ENCODE measurements at regions not wholly inside any gene's neighbourhood (a gene's known extent, or its start where the extent isn't known, plus 50 kb on each side); places are given as distances from the start of the nearest gene placed in this dataset.

DNA sequence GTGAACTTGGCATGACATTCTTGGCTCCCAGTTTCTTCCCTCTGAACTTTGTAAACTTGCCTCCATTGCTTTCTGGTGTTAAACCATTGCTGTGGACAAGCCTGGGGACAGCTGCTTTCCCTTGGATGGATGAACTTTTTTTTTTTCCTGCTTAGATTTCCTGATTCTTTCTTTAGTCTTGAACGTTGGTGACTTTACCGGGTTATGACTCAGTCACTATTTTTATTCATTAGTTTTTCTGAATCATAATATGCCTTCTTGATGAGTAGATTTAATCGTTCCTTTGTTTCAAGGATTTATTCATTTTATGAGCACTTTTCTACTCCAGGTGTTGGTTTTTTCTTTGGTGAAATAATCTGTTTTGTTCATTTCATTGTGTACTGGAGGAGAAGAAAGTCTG, 155.0 kb upstream of the RTL1 start:
- no peak overlapping the region for H3K9ac ChIP-seq (ENCODE audit: low read depth in 2 of 2, low read length in 2 of 2)
- H3K27ac ChIP-seq, result no peak overlapping the region
- intact Hi-C loops (cut with DNase I), result no loop called here
- no peak for DNase-seq
- no peaks in the 10 kb centered on the region for H3K36me3 ChIP-seq
- no peaks in the 10 kb centered on the region for H3K4me1 ChIP-seq
- H3K9me3 ChIP-seq, result no peaks in the 10 kb centered on the region
- no peaks in the 10 kb centered on the region for H3K27me3 ChIP-seq
- no peak overlapping the region for H3K4me3 ChIP-seq
- TF ChIP-seq, protein P1, sequence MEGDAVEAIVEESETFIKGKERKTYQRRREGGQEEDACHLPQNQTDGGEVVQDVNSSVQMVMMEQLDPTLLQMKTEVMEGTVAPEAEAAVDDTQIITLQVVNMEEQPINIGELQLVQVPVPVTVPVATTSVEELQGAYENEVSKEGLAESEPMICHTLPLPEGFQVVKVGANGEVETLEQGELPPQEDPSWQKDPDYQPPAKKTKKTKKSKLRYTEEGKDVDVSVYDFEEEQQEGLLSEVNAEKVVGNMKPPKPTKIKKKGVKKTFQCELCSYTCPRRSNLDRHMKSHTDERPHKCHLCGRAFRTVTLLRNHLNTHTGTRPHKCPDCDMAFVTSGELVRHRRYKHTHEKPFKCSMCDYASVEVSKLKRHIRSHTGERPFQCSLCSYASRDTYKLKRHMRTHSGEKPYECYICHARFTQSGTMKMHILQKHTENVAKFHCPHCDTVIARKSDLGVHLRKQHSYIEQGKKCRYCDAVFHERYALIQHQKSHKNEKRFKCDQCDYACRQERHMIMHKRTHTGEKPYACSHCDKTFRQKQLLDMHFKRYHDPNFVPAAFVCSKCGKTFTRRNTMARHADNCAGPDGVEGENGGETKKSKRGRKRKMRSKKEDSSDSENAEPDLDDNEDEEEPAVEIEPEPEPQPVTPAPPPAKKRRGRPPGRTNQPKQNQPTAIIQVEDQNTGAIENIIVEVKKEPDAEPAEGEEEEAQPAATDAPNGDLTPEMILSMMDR (IDR thresholded peaks at IDR 0.05), result no peak

DNA sequence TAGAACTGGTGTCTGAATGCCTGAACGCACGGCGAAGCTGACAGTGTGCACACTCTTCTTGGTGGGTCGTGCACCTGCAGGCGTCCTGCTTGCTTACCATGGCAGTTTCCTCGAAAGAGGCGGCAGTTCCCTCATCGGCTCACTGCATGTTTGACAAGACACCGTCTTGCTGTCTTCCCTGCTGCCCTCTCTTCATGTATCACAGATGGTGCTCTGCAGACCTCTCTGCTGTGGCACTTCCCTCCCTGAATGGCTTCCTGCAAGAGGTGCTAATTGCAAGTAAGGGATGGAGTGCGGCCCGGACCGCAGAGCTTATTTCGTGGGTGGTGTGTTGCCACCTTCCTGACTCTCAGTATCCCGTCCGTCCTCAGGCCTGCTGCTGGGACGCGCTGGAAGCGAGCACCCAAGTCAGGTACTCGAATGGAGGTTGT, 156.7 kb upstream of the RTL1 start:
- intact Hi-C loops (cut with DNase I), result no loop called here
- no peak overlapping the region for H3K4me3 ChIP-seq

DNA sequence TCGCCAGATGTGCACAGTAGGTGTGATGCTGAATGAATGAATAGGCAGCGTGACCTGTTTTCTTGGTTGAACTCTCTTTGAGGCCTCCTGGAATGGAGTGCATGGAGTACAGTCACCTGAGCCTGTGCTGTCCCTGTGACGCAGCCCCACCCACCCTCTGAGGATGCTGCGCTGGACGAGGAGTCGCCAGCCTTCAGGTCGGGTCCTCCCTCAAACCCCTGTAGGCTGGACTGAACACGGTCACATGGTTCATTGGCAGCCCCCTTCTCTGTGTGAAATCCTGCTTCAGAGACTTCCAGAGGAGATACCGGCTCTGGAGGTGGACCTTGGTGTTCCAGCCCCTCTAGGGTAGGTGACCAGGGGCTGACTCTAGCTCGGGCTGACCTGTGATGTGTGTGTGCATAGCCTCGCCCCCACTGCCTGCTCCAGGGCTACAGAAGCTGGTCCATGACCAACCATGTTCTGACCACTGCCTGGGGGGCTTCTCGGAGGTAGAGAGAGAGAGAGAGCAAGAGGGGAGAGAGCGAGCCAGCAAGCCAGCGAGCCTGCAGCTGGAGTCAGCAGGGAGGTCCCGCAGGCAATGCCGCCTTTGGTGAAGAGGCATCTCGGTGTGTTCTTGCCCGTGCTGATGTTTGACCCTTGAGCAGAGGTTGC, 158.0 kb upstream of the RTL1 start:
- intact Hi-C loops (cut with DNase I), result no loop called here
- TF ChIP-seq, protein P1 (IDR thresholded peaks at IDR 0.05), result no peak
- Histone ChIP-seq H3K9ac (ENCODE audit: low read depth in 2 of 2, low read length in 2 of 2) (no peak overlapping the region), H3K27ac (no peak overlapping the region), H3K9me3 (no peaks in the 10 kb centered on the region), H3K4me1 (no peaks in the 10 kb centered on the region), H3K4me3 (no peak overlapping the region), H3K36me3 (no peaks in the 10 kb centered on the region), H3K27me3 (no peaks in the 10 kb centered on the region)
- no peak for DNase-seq

More for the DNA sequence above, 156.7 kb upstream of the RTL1 start:
- Histone ChIP-seq H3K4me1 (no peaks in the 10 kb centered on the region), H3K27me3 (no peaks in the 10 kb centered on the region), H3K9ac (ENCODE audit: low read depth in 2 of 2, low read length in 2 of 2) (no peak overlapping the region), H3K9me3 (no peaks in the 10 kb centered on the region), H3K36me3 (no peaks in the 10 kb centered on the region), H3K27ac (no peak overlapping the region)
- TF ChIP-seq, protein P1 (IDR thresholded peaks at IDR 0.05), result no peak
- no peak for DNase-seq

DNA sequence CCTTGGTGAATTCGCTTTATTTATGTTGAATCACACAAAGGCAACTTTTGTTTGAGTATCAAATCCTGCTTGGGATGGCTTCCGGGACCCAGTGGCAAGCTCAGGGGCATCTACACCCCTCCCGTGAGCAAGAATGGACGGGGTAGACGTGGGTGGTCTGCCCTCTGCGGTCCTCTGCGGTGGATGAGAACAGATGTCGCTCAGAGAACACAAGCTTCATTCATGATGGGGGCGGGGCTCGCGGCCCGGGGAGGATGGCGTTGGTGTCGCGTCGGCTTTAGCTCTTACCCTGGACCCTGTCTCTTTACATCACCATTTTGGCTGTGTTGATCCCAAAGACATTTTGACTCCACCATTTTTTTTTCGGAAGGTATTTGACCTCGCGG, 158.5 kb upstream of the RTL1 start:
- intact Hi-C loops (cut with DNase I), result no loop called here
- Histone ChIP-seq H3K36me3 (no peaks in the 10 kb centered on the region), H3K27me3 (no peaks in the 10 kb centered on the region), H3K9me3 (no peaks in the 10 kb centered on the region), H3K4me3 (no peak overlapping the region), H3K9ac (ENCODE audit: low read depth in 2 of 2, low read length in 2 of 2) (no peak overlapping the region), H3K4me1 (no peaks in the 10 kb centered on the region), H3K27ac (no peak overlapping the region)
- no peak for DNase-seq
- TF ChIP-seq, protein P1 (IDR thresholded peaks at IDR 0.05), result no peak

DNA sequence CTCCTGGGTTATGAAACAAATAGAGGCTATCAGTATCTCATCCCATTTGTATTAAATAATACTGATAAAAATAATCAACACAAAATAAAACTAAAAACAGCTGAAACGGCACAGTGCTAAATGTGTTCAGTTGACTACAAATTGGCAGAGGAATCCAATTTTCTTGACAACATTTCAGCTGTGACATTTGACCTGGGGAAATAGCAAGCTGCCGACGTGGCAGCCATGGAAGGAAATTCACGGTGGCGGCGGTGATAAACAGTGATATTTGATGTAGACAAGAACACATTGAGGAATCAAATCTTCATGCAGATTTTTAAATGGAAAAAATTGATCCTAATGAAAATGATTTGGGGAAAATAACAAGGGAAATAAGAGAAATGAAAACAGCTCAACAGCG, 159.1 kb upstream of the RTL1 start:
- no peak for DNase-seq
- Histone ChIP-seq H3K27ac (no peak overlapping the region), H3K4me1 (no peaks in the 10 kb centered on the region), H3K27me3 (no peaks in the 10 kb centered on the region), H3K36me3 (no peaks in the 10 kb centered on the region), H3K9me3 (no peaks in the 10 kb centered on the region), H3K9ac (ENCODE audit: low read depth in 2 of 2, low read length in 2 of 2) (no peak overlapping the region), H3K4me3 (no peak overlapping the region)
- TF ChIP-seq, protein P1 (IDR thresholded peaks at IDR 0.05), result no peak
- intact Hi-C loops (cut with DNase I), result no loop called here

Data from colonic mucosa (tissue), 4 donors.